Stimulated activated naive B cell treated with anti-CD40 and anti-IgM and Interleukin-4, amounts not matched to agents 10 μg/mL and 1 μg/mL and 100 μg/mL, for 72 hours (primary cell): ENCODE measurements at regions not wholly inside any gene's neighbourhood (a gene's known extent, or its start where the extent isn't known, plus 50 kb on each side); places are given as distances from the start of the nearest gene placed in this dataset.
"Not testable (repeated sequence)": the region's sequence is repeated elsewhere in the genome, so short reads cannot be mapped to it uniquely, and the experiment has no call there.

Experiments
- ATAC-seq, 2 donors: fragments of 150-1000 bp; cut with Tn5 transposase; replicated peaks; 2 replicates each; pipeline ENCODE4 v1.10.0; 2021; ENCODE audit warnings: moderate library complexity in 1 of 2
- DNase-seq: peaks from one replicate; pipeline ENCODE4 v3.0.0; 2021
- H3K27ac Mint-ChIP-seq: one replicate; pipeline ENCODE4 v1.8.0; 2022; ENCODE audit warnings: mild to moderate bottlenecking, mixed read lengths
- H3K27me3 Mint-ChIP-seq, 2 donors: one replicate each; pipeline ENCODE4 v1.8.0; 2022; ENCODE audit warnings: mixed read lengths in 2 of 2
- H3K36me3 Mint-ChIP-seq, 2 donors: one replicate each; pipeline ENCODE4 v1.8.0; 2022; ENCODE audit warnings: mixed read lengths in 2 of 2, mild to moderate bottlenecking in 1 of 2
- H3K4me1 Mint-ChIP-seq, 2 donors: one replicate each; pipeline ENCODE4 v1.8.0; 2022; ENCODE audit warnings: mixed read lengths in 2 of 2, mild to moderate bottlenecking in 1 of 2
- H3K4me3 Mint-ChIP-seq, 2 donors: one replicate each; pipeline ENCODE4 v1.8.0; 2022; ENCODE audit warnings: mild to moderate bottlenecking in 2 of 2, mixed read lengths in 2 of 2, moderate library complexity in 1 of 2
- H3K9me3 Mint-ChIP-seq, 2 donors: one replicate each; pipeline ENCODE4 v1.8.0; 2022; ENCODE audit warnings: mixed read lengths in 2 of 2, mild to moderate bottlenecking in 1 of 2

GRCh38 chr19:30857388-30857787, 485.2 kb downstream of the ZNF536 start:
- no peak for DNase-seq
- H3K4me3 Mint-ChIP-seq: no peak overlapping the region
- H3K27me3 Mint-ChIP-seq: no peaks in the 10 kb centered on the region
- no peaks in the 10 kb centered on the region for H3K4me1 Mint-ChIP-seq
- no peak overlapping the region for H3K27ac Mint-ChIP-seq
- H3K36me3 Mint-ChIP-seq: no peaks in the 10 kb centered on the region
- no peak for ATAC-seq
- peaks cover 0 to 3% of the 10 kb centered on the region in 2 donors for H3K9me3 Mint-ChIP-seq

- no peaks in the 10 kb centered on the region for H3K36me3 Mint-ChIP-seq
- no peak overlapping the region for H3K4me3 Mint-ChIP-seq
- no peak overlapping the region for H3K27ac Mint-ChIP-seq
- H3K27me3 Mint-ChIP-seq: no peaks in the 10 kb centered on the region
- DNase-seq (no peak), ATAC-seq (no peak)
- no peaks in the 10 kb centered on the region for H3K4me1 Mint-ChIP-seq
- H3K9me3 Mint-ChIP-seq: peaks cover 0 to 3% of the 10 kb centered on the region in 2 donors
Observed at GRCh38 chr19:30856786-30857185, 484.6 kb downstream of the ZNF536 start.

DNA sequence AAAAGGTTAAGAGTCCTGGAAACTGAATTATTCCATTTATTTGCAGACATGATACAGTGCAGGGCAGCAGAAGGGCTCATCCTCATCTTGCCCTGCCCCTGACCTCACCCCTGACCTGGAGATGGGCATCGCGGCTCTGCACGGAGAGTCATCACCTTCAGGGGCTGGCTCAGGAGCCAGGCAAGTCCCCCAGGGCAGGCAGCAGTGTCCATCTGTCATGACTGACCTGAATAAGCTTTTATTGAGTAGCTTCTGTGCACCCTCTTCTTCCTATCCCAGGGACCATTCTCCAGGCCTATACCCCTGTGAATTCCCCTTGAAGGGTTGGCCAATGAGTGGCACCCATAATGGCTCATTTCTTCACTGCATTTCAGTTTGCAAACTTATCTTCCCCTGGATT, 484.2 kb downstream of the ZNF536 start:
- H3K4me3 Mint-ChIP-seq: no peak overlapping the region
- H3K9me3 Mint-ChIP-seq: peaks cover 0 to 3% of the 10 kb centered on the region in 2 donors
- H3K27ac Mint-ChIP-seq: no peak overlapping the region
- DNase-seq: no peak
- no peaks in the 10 kb centered on the region for H3K27me3 Mint-ChIP-seq
- ATAC-seq: no peak
- H3K36me3 Mint-ChIP-seq: no peaks in the 10 kb centered on the region
- H3K4me1 Mint-ChIP-seq: no peaks in the 10 kb centered on the region

DNA sequence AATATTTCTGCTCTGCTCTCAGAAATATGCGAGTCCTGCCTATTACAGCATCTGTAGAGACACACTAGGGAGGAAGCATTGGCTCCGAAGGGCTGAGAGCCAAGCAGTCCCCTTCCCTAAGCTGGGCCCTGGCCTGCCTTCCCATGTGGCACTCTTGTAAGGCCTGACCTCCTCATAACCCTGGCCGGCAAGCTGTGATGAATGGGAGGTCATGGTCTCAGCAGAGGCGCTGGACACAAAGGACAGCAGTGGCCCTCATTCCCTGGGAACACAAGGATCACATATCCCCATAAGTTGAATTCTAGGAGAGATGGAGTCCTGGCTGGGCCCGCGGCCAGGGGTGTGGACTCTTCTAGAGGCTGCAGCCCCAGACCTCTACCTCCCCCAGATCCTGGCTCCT, 483.3 kb downstream of the ZNF536 start:
- no peaks in the 10 kb centered on the region for H3K27me3 Mint-ChIP-seq
- no peaks in the 10 kb centered on the region for H3K4me1 Mint-ChIP-seq

GRCh38 chr19:30854661-30855060, 482.5 kb downstream of the ZNF536 start:
- Mint-ChIP-seq H3K9me3 (no peaks in the 10 kb centered on the region), H3K27me3 (no peaks in the 10 kb centered on the region), H3K36me3 (no peaks in the 10 kb centered on the region), H3K27ac (no peak overlapping the region), H3K4me3 (no peak overlapping the region), H3K4me1 (no peaks in the 10 kb centered on the region)
- no peak for DNase-seq
- no peak for ATAC-seq

More for the DNA sequence above, 483.3 kb downstream of the ZNF536 start:
- H3K27ac Mint-ChIP-seq: no peak overlapping the region
- no peak overlapping the region for H3K4me3 Mint-ChIP-seq
- DNase-seq: no peak
- H3K9me3 Mint-ChIP-seq: peaks cover 0 to 3% of the 10 kb centered on the region in 2 donors
- ATAC-seq: no peak
- H3K36me3 Mint-ChIP-seq: no peaks in the 10 kb centered on the region

DNA sequence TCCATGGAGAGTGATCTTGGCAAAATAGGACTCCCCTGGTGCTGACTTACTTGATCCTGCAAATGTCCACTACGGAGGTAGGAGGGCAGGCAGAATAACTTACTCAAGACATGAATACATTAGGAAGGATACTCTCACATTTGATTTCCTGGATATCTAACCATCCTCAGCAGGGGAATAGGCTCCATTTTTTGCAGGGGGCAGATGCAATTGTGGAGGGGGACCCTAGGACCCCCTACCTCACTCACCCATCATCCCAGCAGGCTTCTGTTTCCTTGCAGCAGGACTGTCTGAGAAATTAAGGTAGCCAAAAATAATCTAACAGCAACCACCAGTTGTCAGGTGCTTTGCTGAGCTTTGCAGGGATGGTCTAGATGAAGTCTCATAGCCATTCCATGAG, 482.0 kb downstream of the ZNF536 start:
- Mint-ChIP-seq H3K4me1 (no peaks in the 10 kb centered on the region), H3K36me3 (no peaks in the 10 kb centered on the region), H3K9me3 (no peaks in the 10 kb centered on the region), H3K27me3 (no peaks in the 10 kb centered on the region), H3K27ac (no peak overlapping the region), H3K4me3 (no peak overlapping the region)
- ATAC-seq: no peak
- DNase-seq: no peak

- H3K9me3 Mint-ChIP-seq: no peaks in the 10 kb centered on the region
- H3K4me3 Mint-ChIP-seq: no peak overlapping the region
- H3K36me3 Mint-ChIP-seq: no peaks in the 10 kb centered on the region
- ATAC-seq (no peak), DNase-seq (no peak)
- no peaks in the 10 kb centered on the region for H3K4me1 Mint-ChIP-seq
- H3K27me3 Mint-ChIP-seq: no peaks in the 10 kb centered on the region
- no peak overlapping the region for H3K27ac Mint-ChIP-seq
Observed at GRCh38 chr19:30853036-30853435, 480.9 kb downstream of the ZNF536 start.

DNA sequence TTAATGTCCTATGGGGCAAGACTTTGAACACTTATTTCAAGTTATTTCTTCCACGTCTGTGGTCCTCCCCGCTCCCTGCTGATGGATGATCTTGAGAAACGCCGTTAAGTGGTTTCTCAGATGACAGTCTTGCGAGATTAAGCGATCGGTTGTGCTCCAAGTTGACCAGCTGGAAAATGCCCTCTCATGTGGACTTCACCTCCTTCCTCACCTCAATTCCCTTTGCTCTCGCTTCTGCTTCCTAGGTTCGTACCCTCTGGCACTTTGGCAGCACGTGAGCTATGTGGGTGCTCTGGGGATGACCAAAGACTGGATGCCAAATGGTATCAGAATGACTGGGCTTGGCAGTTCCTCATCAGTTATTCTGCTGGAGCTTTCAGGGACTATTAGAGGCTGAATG, 480.0 kb downstream of the ZNF536 start:
- DNase-seq (no peak), ATAC-seq (no peak)
- no peaks in the 10 kb centered on the region for H3K27me3 Mint-ChIP-seq
- no peaks in the 10 kb centered on the region for H3K36me3 Mint-ChIP-seq
- H3K27ac Mint-ChIP-seq: no peak overlapping the region
- H3K4me3 Mint-ChIP-seq: no peak overlapping the region
- no peaks in the 10 kb centered on the region for H3K9me3 Mint-ChIP-seq
- no peaks in the 10 kb centered on the region for H3K4me1 Mint-ChIP-seq

- Mint-ChIP-seq H3K27me3 (no peaks in the 10 kb centered on the region), H3K36me3 (no peaks in the 10 kb centered on the region), H3K27ac (no peak overlapping the region), H3K4me1 (no peaks in the 10 kb centered on the region), H3K4me3 (no peak overlapping the region), H3K9me3 (no peaks in the 10 kb centered on the region)
- no peak for ATAC-seq
- no peak for DNase-seq
Observed at GRCh38 chr19:30851646-30852045, 479.5 kb downstream of the ZNF536 start.

GRCh38 chr19:30848636-30849425, 476.6 kb downstream of the ZNF536 start:
- H3K4me1 Mint-ChIP-seq: no peaks in the 10 kb centered on the region
- no peak overlapping the region for H3K27ac Mint-ChIP-seq
- H3K36me3 Mint-ChIP-seq: no peaks in the 10 kb centered on the region
- H3K9me3 Mint-ChIP-seq: no peaks in the 10 kb centered on the region
- DNase-seq: no peak
- no peak for ATAC-seq
- no peak overlapping the region for H3K4me3 Mint-ChIP-seq
- no peaks in the 10 kb centered on the region for H3K27me3 Mint-ChIP-seq

DNA sequence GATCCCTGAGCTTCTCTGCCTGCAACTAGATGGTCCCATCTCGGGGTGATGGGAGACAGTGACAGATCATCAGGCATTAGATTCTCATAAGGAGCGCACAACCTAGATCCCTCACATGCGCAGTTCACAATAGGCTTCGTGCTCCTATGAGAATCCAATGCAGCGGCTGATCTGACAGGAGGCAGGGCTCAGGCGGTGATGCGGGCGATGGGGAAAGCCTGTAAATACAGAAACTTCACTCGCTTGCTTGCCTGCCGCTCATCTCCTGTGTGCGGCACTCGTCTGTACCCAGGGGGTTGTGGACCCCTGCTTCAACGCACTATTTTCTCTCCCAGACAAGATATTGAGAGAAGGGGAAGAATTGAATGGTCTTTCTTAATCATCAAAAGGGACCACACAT, 473.9 kb downstream of the ZNF536 start:
- Mint-ChIP-seq H3K4me1 (no peaks in the 10 kb centered on the region), H3K36me3 (no peaks in the 10 kb centered on the region), H3K4me3 (no peak overlapping the region), H3K27me3 (no peaks in the 10 kb centered on the region), H3K9me3 (peaks cover 0 to 2% of the 10 kb centered on the region in 2 donors), H3K27ac (no peak overlapping the region)
- DNase-seq (no peak), ATAC-seq (no peak)

DNA sequence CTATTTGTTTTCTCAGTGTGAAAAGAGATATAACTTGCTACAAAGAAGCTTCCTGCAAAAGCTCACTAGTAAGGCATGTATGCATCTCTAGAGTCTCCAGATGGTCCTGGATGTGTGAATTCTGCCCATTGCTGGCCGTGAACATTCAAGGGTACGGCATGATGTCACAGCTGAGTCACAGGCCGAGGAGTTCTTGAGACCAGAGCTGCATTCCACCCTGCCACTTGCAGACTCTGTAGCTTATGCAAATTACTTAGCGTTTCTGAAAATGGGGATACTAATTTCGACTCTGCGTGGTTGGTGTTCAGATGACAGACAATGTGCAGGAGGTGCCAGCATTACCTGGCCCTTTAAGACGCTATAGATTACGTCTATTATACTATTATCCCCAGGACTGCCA, 470.7 kb downstream of the ZNF536 start:
- ATAC-seq (no peak), DNase-seq (no peak)
- Mint-ChIP-seq H3K27ac (no peak overlapping the region), H3K9me3 (peaks cover 0 to 5% of the 10 kb centered on the region in 2 donors), H3K4me3 (no peak overlapping the region), H3K36me3 (no peaks in the 10 kb centered on the region), H3K4me1 (no peaks in the 10 kb centered on the region), H3K27me3 (no peaks in the 10 kb centered on the region)

- no peaks in the 10 kb centered on the region for H3K4me1 Mint-ChIP-seq
- no peaks in the 10 kb centered on the region for H3K36me3 Mint-ChIP-seq
- H3K27me3 Mint-ChIP-seq: no peaks in the 10 kb centered on the region
- DNase-seq: no peak
- no peak overlapping the region for H3K4me3 Mint-ChIP-seq
- ATAC-seq: no peak
- peaks cover 0 to 5% of the 10 kb centered on the region in 2 donors for H3K9me3 Mint-ChIP-seq
- H3K27ac Mint-ChIP-seq: no peak overlapping the region
Observed at GRCh38 chr19:30841934-30842333, 469.8 kb downstream of the ZNF536 start.

DNA sequence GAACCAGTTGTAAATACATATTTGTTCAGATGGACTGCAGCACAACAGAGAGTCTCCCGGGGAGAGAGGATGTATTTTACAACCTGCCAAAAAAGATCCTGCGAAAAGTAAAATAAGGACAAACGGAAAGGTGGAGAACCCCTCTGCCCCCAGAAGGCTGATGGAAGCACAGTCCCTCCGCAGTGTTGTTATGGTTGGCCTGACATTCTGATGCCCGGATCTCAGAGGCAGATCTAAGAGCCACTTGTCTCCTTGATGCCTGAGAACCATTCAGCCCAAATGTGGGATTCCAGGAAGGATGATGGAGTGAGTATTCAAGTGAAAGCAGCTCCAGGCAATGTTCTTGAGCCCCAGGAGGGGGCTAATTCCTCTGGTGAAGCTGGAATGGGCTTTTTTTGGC, 458.7 kb downstream of the ZNF536 start:
- Mint-ChIP-seq H3K27me3 (no peaks in the 10 kb centered on the region), H3K27ac (no peak overlapping the region), H3K4me1 (no peaks in the 10 kb centered on the region), H3K36me3 (no peaks in the 10 kb centered on the region), H3K9me3 (peaks cover 4 to 9% of the 10 kb centered on the region in 2 donors), H3K4me3 (no peak overlapping the region)
- ATAC-seq: no peak
- no peak for DNase-seq

DNA sequence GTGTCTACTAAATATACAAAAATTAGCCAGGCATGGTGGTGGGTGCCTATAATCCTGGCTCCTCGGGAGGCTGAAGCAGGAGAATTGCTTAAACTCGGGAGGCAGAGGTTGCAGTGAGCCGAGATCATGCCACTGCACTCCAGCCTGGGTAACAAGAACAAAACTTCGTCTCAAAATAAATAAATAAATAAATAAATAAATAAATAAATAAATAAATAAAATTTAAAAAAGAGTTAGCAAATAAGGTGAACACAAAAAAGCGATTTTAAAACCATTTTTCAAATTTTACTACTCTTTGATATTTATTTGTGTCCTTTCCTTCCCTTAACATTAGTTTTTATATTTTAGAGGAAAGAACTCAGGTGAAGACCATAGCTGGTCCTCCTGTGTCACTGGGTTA, 453.3 kb downstream of the ZNF536 start:
- H3K4me1 Mint-ChIP-seq, H3K36me3 Mint-ChIP-seq, H3K9me3 Mint-ChIP-seq, H3K27ac Mint-ChIP-seq, ATAC-seq, H3K27me3 Mint-ChIP-seq, H3K4me3 Mint-ChIP-seq, DNase-seq: not testable (repeated sequence)

GRCh38 chr19:30824809-30825208, 452.6 kb downstream of the ZNF536 start:
- Mint-ChIP-seq H3K27me3 (no peaks in the 10 kb centered on the region), H3K9me3 (peaks cover 5 to 10% of the 10 kb centered on the region in 2 donors), H3K4me1 (no peaks in the 10 kb centered on the region), H3K4me3 (no peak overlapping the region), H3K36me3 (no peaks in the 10 kb centered on the region), H3K27ac (no peak overlapping the region)
- DNase-seq (no peak), ATAC-seq (no peak)
